NB4 (cell line): ENCODE measurements at regions not wholly inside any gene's neighbourhood (a gene's known extent, or its start where the extent isn't known, plus 50 kb on each side); places are given as distances from the start of the nearest gene placed in this dataset.

ENCODE experiments used
- CTCF ChIP-seq: IDR thresholded peaks from one replicate; pipeline ENCODE4 v1.5.1; 2012; ENCODE audit warnings: low read depth, low read length
- MYC ChIP-seq: IDR thresholded peaks from 2 replicates; pipeline ENCODE4 v1.6.1; 2011; ENCODE audit warnings: low read depth, low read length
- POLR2A ChIP-seq: IDR thresholded peaks from 2 replicates; pipeline ENCODE4 v1.6.1; 2011; ENCODE audit warnings: mild to moderate bottlenecking; ENCODE audit not compliant: insufficient read length; ENCODE audit errors: extremely low read depth

- TF ChIP-seq POLR2A (no peak), CTCF (no peak), MYC (no peak)
These were observed 55.0 kb upstream of the LBX1 start for GRCh38 chr10:101284101-101284743.
